CD4-positive, alpha-beta memory T cell (primary cell): ENCODE measurements at regions not wholly inside any gene's neighbourhood (a gene's known extent, or its start where the extent isn't known, plus 50 kb on each side); places are given as distances from the start of the nearest gene placed in this dataset.

Experiments
- CTCF ChIA-PET: fragments of 350-600 bp; sonication (Branson Sonifier 250); formaldehyde crosslinking; loops from one replicate; lab custom pipeline; 2021; ENCODE audit warnings: inconsistent platforms; ENCODE audit not compliant: partially characterized antibody; lab: Charles Lee
- POLR2A ChIA-PET: fragments of 350-600 bp; sonication (Branson Sonifier 250); formaldehyde crosslinking; loops from one replicate; lab custom pipeline; 2021; ENCODE audit not compliant: partially characterized antibody; lab: Charles Lee
- DNase-seq, 5 donors: peaks; one replicate each; pipeline versions ENCODE4 v3.0.0 to v3.0.0-alpha.2; 2020 to 2022; ENCODE audit warnings: mixed read lengths in 1 of 5
- H3K27ac ChIP-seq: one replicate; pipeline ENCODE4 v1.7.0; 2013; ENCODE audit warnings: low read depth, low read length
- H3K27me3 ChIP-seq: 2 replicates; pipeline ENCODE4 v1.7.0; 2013; ENCODE audit warnings: mild to moderate bottlenecking, low read length, moderate library complexity; ENCODE audit not compliant: insufficient read depth
- H3K36me3 ChIP-seq: 2 replicates; pipeline ENCODE4 v1.7.0; 2013; ENCODE audit warnings: mild to moderate bottlenecking, low read length, moderate library complexity; ENCODE audit not compliant: insufficient read depth
- H3K4me1 ChIP-seq: 2 replicates; pipeline ENCODE4 v1.7.0; 2013; ENCODE audit warnings: mild to moderate bottlenecking, low read length, moderate library complexity; ENCODE audit not compliant: insufficient read depth
- H3K4me3 ChIP-seq, 2 donors: one replicate each; pipeline ENCODE4 v1.7.0; 2013; ENCODE audit warnings: low read length in 2 of 2, mild to moderate bottlenecking in 1 of 2
- H3K9me3 ChIP-seq, 2 donors: one replicate each; pipeline ENCODE4 v1.7.0; 2013; ENCODE audit warnings: low read length in 2 of 2, control low read depth in 1 of 2; ENCODE audit not compliant: control insufficient read depth in 1 of 2
- H3K27ac Mint-ChIP-seq, 7 donors: one replicate each; pipeline ENCODE4 v1.8.0; 2020 to 2021; ENCODE audit warnings: mixed read lengths in 7 of 7, mild to moderate bottlenecking in 6 of 7, inconsistent platforms in 3 of 7, moderate library complexity in 3 of 7
- H3K27me3 Mint-ChIP-seq, 2 donors: one replicate each; pipeline ENCODE4 v1.8.0; 2020 to 2021; ENCODE audit warnings: mixed read lengths in 2 of 2
- H3K36me3 Mint-ChIP-seq, 2 donors: one replicate each; pipeline ENCODE4 v1.8.0; 2020 to 2021; ENCODE audit warnings: mixed read lengths in 2 of 2, inconsistent platforms in 1 of 2, mild to moderate bottlenecking in 1 of 2
- H3K4me1 Mint-ChIP-seq, 4 donors: one replicate each; pipeline ENCODE4 v1.8.0; 2020 to 2021; ENCODE audit warnings: mixed read lengths in 4 of 4, mild to moderate bottlenecking in 1 of 4
- H3K4me3 Mint-ChIP-seq, 8 donors: one replicate each; pipeline ENCODE4 v1.8.0; 2020 to 2021; ENCODE audit warnings: mixed read lengths in 8 of 8, mild to moderate bottlenecking in 7 of 8, moderate library complexity in 6 of 8, inconsistent platforms in 3 of 8
- H3K9me3 Mint-ChIP-seq, 8 donors: one replicate each; pipeline ENCODE4 v1.8.0; 2020 to 2021; ENCODE audit warnings: mixed read lengths in 8 of 8, mild to moderate bottlenecking in 5 of 8, inconsistent platforms in 3 of 8, moderate library complexity in 1 of 8
- intact Hi-C: fragments of 100-400 bp; cut with micrococcal nuclease; formaldehyde crosslinking; loops from one replicate; pipeline ENCODE4 v1.15.1; 2023

DNA sequence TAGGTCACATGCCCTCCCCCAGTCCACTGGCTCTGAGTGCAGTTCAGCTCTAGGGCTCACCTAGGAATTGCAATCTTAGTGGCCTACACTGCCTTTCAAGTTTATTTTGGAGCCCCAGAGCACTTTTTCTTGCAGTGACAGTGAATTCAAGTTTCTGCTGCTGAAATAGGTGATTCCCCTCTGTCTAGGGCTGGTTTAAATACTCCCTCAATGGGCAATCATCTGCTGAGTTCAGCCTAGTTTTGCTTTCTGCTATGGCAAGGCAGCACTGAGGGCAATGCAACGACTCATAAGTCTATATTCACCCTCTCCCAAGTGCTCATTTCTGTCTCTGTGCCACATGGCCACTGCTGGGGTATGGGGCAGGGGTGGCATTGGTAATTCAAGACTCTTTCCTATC, 472.6 kb upstream of the RGS18 start:
- POLR2A ChIA-PET: no interaction called here
- Histone ChIP-seq H3K27ac (no peak overlapping the region), H3K36me3 (no peaks in the 10 kb centered on the region), H3K4me1 (no peaks in the 10 kb centered on the region), H3K4me3 (no peak overlapping the region), H3K27me3 (no peaks in the 10 kb centered on the region), H3K9me3 (no peaks in the 10 kb centered on the region)
- H3K27me3 Mint-ChIP-seq: no peaks in the 10 kb centered on the region
- peaks cover 0 to 12% (median 7%) of the 10 kb centered on the region in 8 donors for H3K9me3 Mint-ChIP-seq
- no peak overlapping the region for H3K27ac Mint-ChIP-seq
- H3K4me1 Mint-ChIP-seq: no peaks in the 10 kb centered on the region
- intact Hi-C loops: no loop called here
- H3K4me3 Mint-ChIP-seq: no peak overlapping the region
- DNase-seq: no peak
- no peaks in the 10 kb centered on the region for H3K36me3 Mint-ChIP-seq
- CTCF ChIA-PET: no interaction called here

DNA sequence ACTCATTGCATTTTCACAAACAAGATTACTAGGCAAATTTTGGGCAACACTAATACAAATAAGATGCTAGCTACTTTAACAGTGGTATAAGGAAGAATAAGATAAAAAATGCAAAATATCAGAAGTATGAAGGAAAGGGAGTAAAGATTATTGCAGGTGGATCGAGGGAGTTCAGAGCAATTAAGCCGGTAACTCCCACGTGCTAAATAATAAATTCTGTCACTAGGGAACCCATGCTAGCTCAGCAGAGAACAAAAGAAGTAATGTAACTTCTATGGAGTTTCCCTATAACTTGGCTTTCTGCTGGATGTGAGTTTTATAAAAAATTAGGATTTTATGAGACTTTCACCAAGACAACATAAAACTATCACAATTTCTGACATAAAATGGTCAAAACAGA, 470.5 kb upstream of the RGS18 start:
- H3K4me3 Mint-ChIP-seq: no peak overlapping the region
- no peaks in the 10 kb centered on the region for H3K27me3 ChIP-seq
- no peak overlapping the region for H3K4me3 ChIP-seq
- H3K36me3 ChIP-seq: no peaks in the 10 kb centered on the region
- H3K27me3 Mint-ChIP-seq: no peaks in the 10 kb centered on the region
- H3K9me3 ChIP-seq: no peaks in the 10 kb centered on the region
- H3K27ac ChIP-seq: no peak overlapping the region
- ChIA-PET POLR2A (no interaction called here), CTCF (no interaction called here)
- H3K4me1 ChIP-seq: no peaks in the 10 kb centered on the region
- H3K27ac Mint-ChIP-seq: no peak overlapping the region
- no peaks in the 10 kb centered on the region for H3K36me3 Mint-ChIP-seq
- peaks cover 0 to 10% (median 6%) of the 10 kb centered on the region in 8 donors for H3K9me3 Mint-ChIP-seq
- intact Hi-C loops: no loop called here
- no peaks in the 10 kb centered on the region for H3K4me1 Mint-ChIP-seq
- no peak for DNase-seq

DNA sequence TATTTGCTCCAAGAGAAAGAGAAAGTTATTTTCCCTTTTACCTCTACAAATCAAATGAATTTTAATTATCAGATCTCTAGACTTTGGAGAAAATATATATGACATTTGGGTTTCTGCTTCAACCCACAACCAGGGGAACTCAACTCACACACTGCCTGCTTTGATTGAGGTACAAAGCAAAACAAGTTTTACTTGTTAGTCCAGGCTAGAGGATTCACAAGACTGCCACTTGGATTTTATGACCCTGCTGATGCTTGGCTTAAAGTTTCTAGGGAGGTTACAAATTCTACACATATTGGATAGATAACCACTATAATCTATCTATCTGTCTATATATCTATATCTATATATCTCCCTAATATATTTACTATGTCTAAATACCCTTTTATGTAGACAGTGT, 467.3 kb upstream of the RGS18 start:
- H3K4me3 ChIP-seq: no peak overlapping the region
- Mint-ChIP-seq H3K36me3 (no peaks in the 10 kb centered on the region), H3K4me1 (no peaks in the 10 kb centered on the region), H3K4me3 (no peak overlapping the region), H3K27me3 (no peaks in the 10 kb centered on the region), H3K9me3 (peaks cover 0 to 20% (median 10%) of the 10 kb centered on the region in 8 donors), H3K27ac (no peak overlapping the region)
- intact Hi-C loops: no loop called here
- POLR2A ChIA-PET: no interaction called here
- DNase-seq: no peak
- no peak overlapping the region for H3K27ac ChIP-seq
- no peaks in the 10 kb centered on the region for H3K4me1 ChIP-seq
- CTCF ChIA-PET: no interaction called here
- H3K9me3 ChIP-seq: no peaks in the 10 kb centered on the region
- no peaks in the 10 kb centered on the region for H3K36me3 ChIP-seq
- no peaks in the 10 kb centered on the region for H3K27me3 ChIP-seq

DNA sequence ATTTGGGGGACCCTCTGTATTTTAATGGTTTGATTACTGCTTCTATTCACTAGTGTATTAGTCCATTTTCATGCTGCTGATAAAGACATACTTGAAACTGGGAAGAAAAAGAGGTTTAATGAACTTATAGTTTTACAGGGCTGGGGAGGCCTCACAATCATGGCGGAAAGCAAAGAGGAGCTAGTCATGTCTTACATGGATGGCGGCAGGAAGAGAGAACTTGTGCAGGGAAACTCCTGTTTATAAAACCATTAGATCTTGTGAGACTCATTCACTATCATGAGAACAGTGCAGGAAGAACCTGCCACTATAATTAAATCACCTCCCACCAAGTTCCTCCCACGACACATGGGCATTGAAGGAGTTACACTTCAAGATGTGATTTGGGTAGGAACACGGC, 464.5 kb upstream of the RGS18 start:
- no peak for DNase-seq
- H3K9me3 ChIP-seq: no peaks in the 10 kb centered on the region
- H3K4me1 ChIP-seq: no peaks in the 10 kb centered on the region
- intact Hi-C loops: no loop called here
- H3K36me3 Mint-ChIP-seq: no peaks in the 10 kb centered on the region
- H3K4me3 ChIP-seq: no peak overlapping the region
- H3K27me3 ChIP-seq: no peaks in the 10 kb centered on the region
- H3K36me3 ChIP-seq: no peaks in the 10 kb centered on the region
- POLR2A ChIA-PET: no interaction called here
- H3K27ac ChIP-seq: no peak overlapping the region
- no peak overlapping the region for H3K4me3 Mint-ChIP-seq
- no peaks in the 10 kb centered on the region for H3K27me3 Mint-ChIP-seq
- no peak overlapping the region for H3K27ac Mint-ChIP-seq
- peaks cover 4 to 33% (median 14%) of the 10 kb centered on the region in 8 donors for H3K9me3 Mint-ChIP-seq
- CTCF ChIA-PET: no interaction called here
- H3K4me1 Mint-ChIP-seq: no peaks in the 10 kb centered on the region

DNA sequence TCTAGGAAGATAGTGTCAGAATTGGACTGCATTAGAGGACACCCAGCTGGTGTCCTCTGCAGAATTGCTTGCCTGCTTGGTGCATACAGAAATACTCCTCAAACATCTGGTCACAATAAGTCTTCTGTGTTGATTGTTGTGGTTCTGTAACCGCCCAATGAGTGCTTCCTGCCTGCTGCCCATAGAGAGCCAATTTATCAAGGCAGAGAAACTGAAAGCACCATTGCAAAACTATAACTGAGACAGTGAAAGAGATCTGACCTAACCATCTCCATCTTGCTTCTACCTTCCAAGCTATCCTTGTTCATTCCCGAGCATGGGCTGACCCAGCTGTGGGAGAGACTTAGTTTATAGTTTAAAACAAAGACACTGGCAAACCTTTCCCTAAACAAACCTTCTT, 462.4 kb upstream of the RGS18 start:
- POLR2A ChIA-PET: no interaction called here
- DNase-seq: no peak
- no peaks in the 10 kb centered on the region for H3K4me1 Mint-ChIP-seq
- Histone ChIP-seq H3K9me3 (no peaks in the 10 kb centered on the region), H3K27me3 (no peaks in the 10 kb centered on the region), H3K27ac (no peak overlapping the region), H3K4me3 (no peak overlapping the region), H3K4me1 (no peaks in the 10 kb centered on the region), H3K36me3 (no peaks in the 10 kb centered on the region)
- H3K27ac Mint-ChIP-seq: no peak overlapping the region
- H3K27me3 Mint-ChIP-seq: no peaks in the 10 kb centered on the region
- intact Hi-C loops: no loop called here
- no peaks in the 10 kb centered on the region for H3K36me3 Mint-ChIP-seq
- H3K9me3 Mint-ChIP-seq: peaks cover 0 to 33% (median 12%) of the 10 kb centered on the region in 8 donors
- H3K4me3 Mint-ChIP-seq: peak overlapping the region in 1 of 8 donors; percentile 18
- CTCF ChIA-PET: no interaction called here

DNA sequence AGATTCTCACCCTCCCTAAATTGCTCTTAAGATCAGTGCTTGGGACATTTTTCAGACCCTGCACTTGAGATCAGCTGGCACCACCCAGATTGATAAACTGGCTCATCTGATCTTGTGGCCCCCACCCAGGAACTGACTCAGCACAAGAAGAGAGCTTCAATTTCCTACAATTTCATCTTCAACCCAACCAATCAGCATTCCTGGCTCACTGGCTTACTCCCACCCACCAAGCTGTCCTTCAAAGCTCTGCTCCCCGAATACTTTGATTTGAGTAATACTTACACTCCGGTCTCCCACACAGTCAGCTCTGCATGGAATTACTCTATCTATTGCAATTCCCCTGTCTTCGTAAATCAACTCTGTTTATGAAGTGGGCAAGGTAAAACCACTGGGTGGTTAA, 461.9 kb upstream of the RGS18 start:
- CTCF ChIA-PET: no interaction called here
- H3K27me3 ChIP-seq: no peaks in the 10 kb centered on the region
- POLR2A ChIA-PET: no interaction called here
- H3K9me3 Mint-ChIP-seq: peaks cover 0 to 33% (median 12%) of the 10 kb centered on the region in 8 donors
- H3K4me3 ChIP-seq: no peak overlapping the region
- no peaks in the 10 kb centered on the region for H3K4me1 ChIP-seq
- no peaks in the 10 kb centered on the region for H3K36me3 Mint-ChIP-seq
- no peaks in the 10 kb centered on the region for H3K9me3 ChIP-seq
- H3K27ac Mint-ChIP-seq: no peak overlapping the region
- H3K27me3 Mint-ChIP-seq: no peaks in the 10 kb centered on the region
- no peak overlapping the region for H3K4me3 Mint-ChIP-seq
- H3K4me1 Mint-ChIP-seq: no peaks in the 10 kb centered on the region
- DNase-seq: no peak
- intact Hi-C loops: no loop called here
- no peaks in the 10 kb centered on the region for H3K36me3 ChIP-seq
- H3K27ac ChIP-seq: no peak overlapping the region

DNA sequence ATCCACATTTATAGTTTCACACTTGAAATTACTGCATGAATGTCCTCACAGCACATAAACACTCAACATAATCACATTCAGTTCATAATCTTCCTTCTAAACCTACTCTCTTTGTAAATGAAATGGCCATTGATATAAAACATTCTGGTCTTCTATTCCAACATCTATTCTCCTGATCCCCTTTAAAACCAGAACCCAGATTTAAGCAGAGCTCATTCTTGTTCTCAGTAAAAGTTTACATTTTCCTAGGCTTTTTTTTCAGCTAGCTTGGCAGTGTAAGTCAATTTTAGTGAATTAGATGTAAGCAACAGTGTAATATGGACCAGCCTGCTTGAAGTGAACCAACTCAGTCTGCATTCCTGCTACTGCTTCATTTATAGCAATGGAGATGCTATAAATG, 460.7 kb upstream of the RGS18 start:
- H3K4me1 Mint-ChIP-seq: no peaks in the 10 kb centered on the region
- no peak overlapping the region for H3K4me3 ChIP-seq
- peaks cover 0 to 33% (median 12%) of the 10 kb centered on the region in 8 donors for H3K9me3 Mint-ChIP-seq
- H3K27ac Mint-ChIP-seq: no peak overlapping the region
- H3K9me3 ChIP-seq: no peaks in the 10 kb centered on the region
- no peak for DNase-seq
- H3K27me3 ChIP-seq: no peaks in the 10 kb centered on the region
- H3K4me3 Mint-ChIP-seq: no peak overlapping the region
- no peaks in the 10 kb centered on the region for H3K36me3 Mint-ChIP-seq
- POLR2A ChIA-PET: no interaction called here
- no peaks in the 10 kb centered on the region for H3K4me1 ChIP-seq
- CTCF ChIA-PET: no interaction called here
- no peak overlapping the region for H3K27ac ChIP-seq
- no peaks in the 10 kb centered on the region for H3K27me3 Mint-ChIP-seq
- intact Hi-C loops: no loop called here
- no peaks in the 10 kb centered on the region for H3K36me3 ChIP-seq

DNA sequence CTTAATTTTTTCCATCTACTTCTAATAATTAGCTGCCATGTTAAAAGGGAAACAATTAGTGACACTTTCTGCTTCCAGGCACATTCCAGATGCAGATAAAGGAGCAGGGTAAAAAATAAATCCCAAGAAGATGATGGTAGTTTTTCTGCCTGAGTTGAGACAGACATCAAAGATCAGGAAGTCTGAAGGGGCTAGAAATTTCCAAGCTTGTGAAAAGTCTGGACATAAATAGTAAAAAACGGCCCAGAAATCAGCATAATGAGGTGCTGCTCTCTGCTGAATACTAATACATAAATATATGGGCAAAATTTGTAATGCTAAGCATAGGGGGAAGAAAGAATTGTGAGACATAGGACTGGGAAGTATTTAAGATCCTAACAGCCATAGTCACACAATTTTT, 460.0 kb upstream of the RGS18 start:
- POLR2A ChIA-PET: no interaction called here
- intact Hi-C loops: no loop called here
- Histone ChIP-seq H3K9me3 (no peaks in the 10 kb centered on the region), H3K36me3 (no peaks in the 10 kb centered on the region), H3K27ac (no peak overlapping the region), H3K4me1 (no peaks in the 10 kb centered on the region), H3K4me3 (no peak overlapping the region), H3K27me3 (no peaks in the 10 kb centered on the region)
- no peak for DNase-seq
- H3K4me3 Mint-ChIP-seq: no peak overlapping the region
- no peaks in the 10 kb centered on the region for H3K27me3 Mint-ChIP-seq
- H3K4me1 Mint-ChIP-seq: no peaks in the 10 kb centered on the region
- no peak overlapping the region for H3K27ac Mint-ChIP-seq
- H3K9me3 Mint-ChIP-seq: peaks cover 0 to 26% (median 12%) of the 10 kb centered on the region in 8 donors
- no peaks in the 10 kb centered on the region for H3K36me3 Mint-ChIP-seq
- CTCF ChIA-PET: no interaction called here
